Glutamatergic neuron (in vitro differentiated cells): ENCODE measurements at regions not wholly inside any gene's neighbourhood (a gene's known extent, or its start where the extent isn't known, plus 50 kb on each side); places are given as distances from the start of the nearest gene placed in this dataset.

ENCODE experiments used
- DNase-seq: peaks from one replicate; pipeline ENCODE4 v3.0.0; 2022
- H3K27ac Mint-ChIP-seq: one replicate; pipeline ENCODE4 v1.8.0; 2020; ENCODE audit warnings: mild to moderate bottlenecking, mixed read lengths, inconsistent platforms; ENCODE audit not compliant: unreplicated experiment
- H3K27me3 Mint-ChIP-seq: one replicate; pipeline ENCODE4 v1.8.0; 2020; ENCODE audit warnings: mild to moderate bottlenecking, moderate library complexity, mixed read lengths, inconsistent platforms; ENCODE audit not compliant: unreplicated experiment
- H3K36me3 Mint-ChIP-seq: one replicate; pipeline ENCODE4 v1.8.0; 2020; ENCODE audit warnings: mild to moderate bottlenecking, mixed read lengths, inconsistent platforms; ENCODE audit not compliant: unreplicated experiment
- H3K4me1 Mint-ChIP-seq: one replicate; pipeline ENCODE4 v1.8.0; 2020; ENCODE audit warnings: mild to moderate bottlenecking, low read depth, mixed read lengths, inconsistent platforms; ENCODE audit not compliant: unreplicated experiment
- H3K4me3 Mint-ChIP-seq: one replicate; pipeline ENCODE4 v1.8.0; 2020; ENCODE audit warnings: mild to moderate bottlenecking, mixed read lengths, inconsistent platforms; ENCODE audit not compliant: unreplicated experiment
- H3K9me3 Mint-ChIP-seq: one replicate; pipeline ENCODE4 v1.8.0; 2020; ENCODE audit warnings: mild to moderate bottlenecking, moderate library complexity, mixed read lengths, inconsistent platforms; ENCODE audit not compliant: unreplicated experiment
- TF ChIP-seq, protein P1 (sequence below): fragments of 200-600 bp; sonication (generic); IDR thresholded peaks from one replicate; pipeline ENCODE4 v1.5.0; 2021; ENCODE audit not compliant: partially characterized antibody, unreplicated experiment

DNA sequence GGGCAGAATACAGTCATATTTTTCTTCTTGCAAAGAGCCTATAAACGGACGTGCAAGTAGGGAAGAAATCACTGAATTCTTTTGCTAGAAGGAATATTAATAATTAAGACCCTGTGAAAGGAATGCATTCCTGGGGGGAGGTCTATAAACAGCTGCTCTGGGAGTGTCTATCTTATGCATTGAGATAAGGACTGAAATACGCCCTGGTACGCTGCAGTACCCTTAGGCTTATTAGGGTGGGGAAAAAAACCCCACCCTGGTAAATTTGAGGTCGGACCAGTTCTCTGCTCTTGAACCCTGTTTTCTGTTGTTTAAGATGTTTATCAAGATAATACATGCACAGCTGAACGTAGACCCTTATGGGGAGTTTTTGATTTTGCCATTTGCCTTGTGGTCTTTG is 100.0 kb upstream of the KBTBD8 start:
- H3K4me1 Mint-ChIP-seq, result no peaks in the 10 kb centered on the region
- no peak for DNase-seq
- peaks cover 21% of the 10 kb centered on the region for H3K9me3 Mint-ChIP-seq
- peaks cover 29% of the 10 kb centered on the region for H3K36me3 Mint-ChIP-seq
- no peak overlapping the region for H3K4me3 Mint-ChIP-seq
- TF ChIP-seq, protein P1, sequence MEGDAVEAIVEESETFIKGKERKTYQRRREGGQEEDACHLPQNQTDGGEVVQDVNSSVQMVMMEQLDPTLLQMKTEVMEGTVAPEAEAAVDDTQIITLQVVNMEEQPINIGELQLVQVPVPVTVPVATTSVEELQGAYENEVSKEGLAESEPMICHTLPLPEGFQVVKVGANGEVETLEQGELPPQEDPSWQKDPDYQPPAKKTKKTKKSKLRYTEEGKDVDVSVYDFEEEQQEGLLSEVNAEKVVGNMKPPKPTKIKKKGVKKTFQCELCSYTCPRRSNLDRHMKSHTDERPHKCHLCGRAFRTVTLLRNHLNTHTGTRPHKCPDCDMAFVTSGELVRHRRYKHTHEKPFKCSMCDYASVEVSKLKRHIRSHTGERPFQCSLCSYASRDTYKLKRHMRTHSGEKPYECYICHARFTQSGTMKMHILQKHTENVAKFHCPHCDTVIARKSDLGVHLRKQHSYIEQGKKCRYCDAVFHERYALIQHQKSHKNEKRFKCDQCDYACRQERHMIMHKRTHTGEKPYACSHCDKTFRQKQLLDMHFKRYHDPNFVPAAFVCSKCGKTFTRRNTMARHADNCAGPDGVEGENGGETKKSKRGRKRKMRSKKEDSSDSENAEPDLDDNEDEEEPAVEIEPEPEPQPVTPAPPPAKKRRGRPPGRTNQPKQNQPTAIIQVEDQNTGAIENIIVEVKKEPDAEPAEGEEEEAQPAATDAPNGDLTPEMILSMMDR, result no peak
- H3K27me3 Mint-ChIP-seq, result no peaks in the 10 kb centered on the region
- H3K27ac Mint-ChIP-seq, result no peak overlapping the region

DNA sequence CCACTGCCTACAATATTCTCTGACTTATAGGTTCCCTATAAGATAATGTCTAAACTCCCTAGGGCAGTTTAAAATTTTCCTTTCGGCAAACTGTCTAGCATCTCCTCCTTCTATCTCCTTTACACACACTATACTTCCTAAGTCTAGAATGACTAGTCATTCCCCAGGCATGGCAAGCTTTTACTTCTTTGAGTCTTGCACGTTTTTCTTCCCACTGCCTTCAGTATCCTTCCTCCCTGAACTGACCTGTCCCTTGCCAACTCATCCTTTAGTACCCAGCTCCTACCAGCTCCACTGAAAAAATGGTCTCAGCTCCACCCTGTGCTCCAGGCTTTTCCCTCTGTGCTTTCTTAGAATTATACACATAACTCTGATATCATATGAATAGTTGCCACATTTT is 93.8 kb upstream of the KBTBD8 start:
- Mint-ChIP-seq H3K36me3 (peaks cover 19% of the 10 kb centered on the region), H3K4me3 (no peak overlapping the region), H3K27me3 (no peaks in the 10 kb centered on the region), H3K27ac (no peak overlapping the region), H3K9me3 (peaks cover 7% of the 10 kb centered on the region), H3K4me1 (no peaks in the 10 kb centered on the region)
- TF ChIP-seq, protein P1, result no peak
- no peak for DNase-seq

DNA sequence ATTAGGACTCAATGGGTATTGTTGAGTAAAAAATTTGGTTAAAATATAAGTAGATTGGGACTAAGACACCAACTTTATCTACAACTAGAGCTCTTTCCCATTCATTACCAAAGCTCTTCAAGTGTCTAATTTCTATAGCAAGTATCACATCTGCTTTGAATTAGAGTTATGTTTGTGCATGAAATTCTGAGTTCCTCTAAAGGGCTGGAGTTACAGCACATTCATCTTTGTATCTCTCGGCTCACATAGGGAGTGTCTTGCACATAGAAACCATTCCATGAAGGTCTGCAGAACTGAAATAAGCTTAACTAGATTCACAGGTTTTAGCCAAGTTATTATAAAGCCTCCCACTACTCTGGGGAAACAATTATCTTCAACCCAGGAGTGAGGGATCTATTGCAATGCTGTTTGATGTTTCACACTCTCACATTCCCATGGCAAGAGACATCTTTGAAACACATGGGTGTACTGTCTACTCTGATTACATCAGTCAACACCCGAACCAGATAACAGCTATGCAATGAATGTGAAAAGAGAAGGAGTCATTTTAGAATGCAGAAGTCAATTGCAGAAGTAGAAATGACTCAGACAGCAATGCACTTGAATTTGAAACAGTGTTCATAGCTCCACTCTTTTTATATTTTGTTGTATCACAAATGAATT is 93.1 kb upstream of the KBTBD8 start:
- TF ChIP-seq, protein P1, result no peak
- Mint-ChIP-seq H3K4me3 (no peak overlapping the region), H3K27ac (no peak overlapping the region), H3K36me3 (peaks cover 19% of the 10 kb centered on the region), H3K4me1 (no peaks in the 10 kb centered on the region), H3K27me3 (no peaks in the 10 kb centered on the region), H3K9me3 (peaks cover 8% of the 10 kb centered on the region)
- no peak for DNase-seq

DNA sequence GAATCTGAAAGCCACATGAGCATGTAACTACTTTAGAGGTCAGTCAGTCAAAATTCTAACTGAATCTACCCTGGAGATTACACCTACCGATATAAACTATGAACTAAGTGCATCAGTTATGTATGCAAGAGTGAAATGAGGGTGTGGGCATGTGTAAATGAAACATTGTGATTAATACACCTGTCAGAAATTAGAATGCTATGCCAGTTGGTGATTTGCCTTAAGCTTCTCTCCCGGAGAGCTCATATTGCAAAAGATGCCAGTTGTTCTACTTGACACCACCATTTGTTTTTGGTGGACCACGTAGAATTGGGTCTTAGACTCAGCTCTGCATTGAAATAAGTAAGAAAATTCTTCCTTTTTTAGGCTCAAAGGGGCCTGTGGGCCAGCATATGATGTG is 91.0 kb upstream of the KBTBD8 start:
- Mint-ChIP-seq H3K4me1 (no peaks in the 10 kb centered on the region), H3K27ac (no peak overlapping the region), H3K27me3 (no peaks in the 10 kb centered on the region), H3K4me3 (no peak overlapping the region), H3K9me3 (peaks cover 3% of the 10 kb centered on the region), H3K36me3 (peaks cover 7% of the 10 kb centered on the region)
- TF ChIP-seq, protein P1, result no peak
- no peak for DNase-seq

DNA sequence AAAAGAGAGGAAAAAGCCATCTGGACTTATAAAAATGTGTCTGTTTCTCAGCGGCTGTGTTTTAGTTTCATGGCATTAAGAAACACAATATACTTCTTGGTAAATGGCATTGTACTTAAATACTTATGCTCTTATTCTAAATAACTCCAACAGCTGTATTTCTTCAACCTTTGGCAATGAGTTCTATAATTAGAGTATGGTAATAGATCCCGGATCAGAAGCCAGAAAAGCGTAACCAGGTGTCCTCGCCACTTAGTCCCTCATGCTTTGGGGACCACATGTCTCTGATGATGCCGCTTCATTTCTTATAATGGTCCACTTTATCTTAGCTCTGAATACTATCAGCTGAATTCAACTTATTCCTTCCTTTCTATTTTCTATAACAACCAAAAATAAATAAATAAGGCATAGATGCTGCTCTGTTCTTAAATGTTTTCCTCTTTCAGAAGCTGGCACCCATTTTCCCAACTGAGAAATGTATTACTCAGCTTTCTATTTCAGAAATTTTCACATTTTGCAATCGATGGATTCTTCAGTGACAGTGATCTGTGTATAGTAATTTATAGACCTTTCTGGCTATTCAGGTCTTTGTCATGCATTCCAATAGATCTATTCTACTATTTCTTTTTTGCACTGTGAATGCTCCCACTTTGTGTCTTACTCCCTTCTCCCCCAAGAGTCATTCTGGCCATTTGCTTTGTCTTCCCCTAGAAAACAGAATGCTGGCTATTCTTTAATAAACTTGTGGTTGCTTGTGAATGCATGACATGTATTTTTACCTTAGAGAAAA is 87.6 kb upstream of the KBTBD8 start:
- DNase-seq, result no peak
- Mint-ChIP-seq H3K4me3 (no peak overlapping the region), H3K27ac (no peak overlapping the region), H3K9me3 (peaks cover 8% of the 10 kb centered on the region), H3K27me3 (no peaks in the 10 kb centered on the region), H3K36me3 (peaks cover 3% of the 10 kb centered on the region), H3K4me1 (no peaks in the 10 kb centered on the region)
- TF ChIP-seq, protein P1, result no peak
